Colonic mucosa (tissue), 4 donors: ENCODE measurements at regions not wholly inside any gene's neighbourhood (a gene's known extent, or its start where the extent isn't known, plus 50 kb on each side); places are given as distances from the start of the nearest gene placed in this dataset.

ENCODE experiments used
- DNase-seq: peaks from one replicate; pipeline ENCODE4 v3.0.0-alpha.2; 2020
- H3K27ac ChIP-seq: fragments of 200-600 bp; one replicate; pipeline ENCODE4 v1.8.0; 2021
- H3K27me3 ChIP-seq: fragments of 200-600 bp; one replicate; pipeline ENCODE4 v1.8.0; 2021
- H3K36me3 ChIP-seq: fragments of 200-600 bp; one replicate; pipeline ENCODE4 v1.8.0; 2021
- H3K4me1 ChIP-seq: fragments of 200-600 bp; one replicate; pipeline ENCODE4 v1.8.0; 2021; ENCODE audit warnings: mild to moderate bottlenecking
- H3K4me3 ChIP-seq: fragments of 200-600 bp; one replicate; pipeline ENCODE4 v1.8.0; 2021
- H3K9ac ChIP-seq, 2 donors: one replicate each; pipeline ENCODE4 v1.7.0; 2013; ENCODE audit warnings: control low read depth in 2 of 2, low read depth in 2 of 2, low read length in 2 of 2
- H3K9me3 ChIP-seq: fragments of 200-600 bp; one replicate; pipeline ENCODE4 v1.8.0; 2021
- intact Hi-C: fragments of 100-400 bp; cut with DNase I; formaldehyde crosslinking; loops from one replicate; pipeline ENCODE4 v1.14.1; 2022
- TF ChIP-seq, protein P1 (sequence below): fragments of 200-600 bp; IDR thresholded peaks from one replicate; pipeline ENCODE4 v1.8.0; 2022; ENCODE audit warnings: antibody characterized with exemption, mild to moderate bottlenecking
- donor health status: healthy.
- donor health status: DM: no; HTN: no; CAD: no.
- donor health status: DM: no; HTN: no; CAD: no.

DNA sequence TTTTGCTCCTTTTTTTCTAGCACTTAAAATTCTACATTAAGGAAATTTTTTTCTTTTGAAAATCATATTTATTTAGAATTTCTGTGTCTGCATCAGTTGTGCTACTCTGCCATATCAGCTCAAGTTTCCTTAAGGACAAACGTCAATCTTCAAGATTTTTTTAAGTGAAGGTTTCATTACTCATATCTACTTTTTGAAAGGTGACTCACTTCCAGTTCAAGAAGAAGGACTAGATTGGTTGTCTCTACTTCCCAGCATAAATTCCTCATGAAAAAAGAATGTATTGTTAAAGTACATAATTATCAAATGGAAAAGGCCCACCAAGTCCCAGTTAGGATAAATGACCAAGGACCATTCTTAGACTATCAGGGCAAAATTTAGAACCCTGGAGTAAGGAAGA, 626.5 kb downstream of the DMRTA1 start:
- Histone ChIP-seq H3K9ac (no peak overlapping the region), H3K4me1 (no peaks in the 10 kb centered on the region), H3K36me3 (no peaks in the 10 kb centered on the region), H3K27me3 (no peaks in the 10 kb centered on the region), H3K27ac (no peak overlapping the region), H3K4me3 (no peak overlapping the region), H3K9me3 (no peaks in the 10 kb centered on the region)
- intact Hi-C loops: no loop called here
- TF ChIP-seq, protein P1, sequence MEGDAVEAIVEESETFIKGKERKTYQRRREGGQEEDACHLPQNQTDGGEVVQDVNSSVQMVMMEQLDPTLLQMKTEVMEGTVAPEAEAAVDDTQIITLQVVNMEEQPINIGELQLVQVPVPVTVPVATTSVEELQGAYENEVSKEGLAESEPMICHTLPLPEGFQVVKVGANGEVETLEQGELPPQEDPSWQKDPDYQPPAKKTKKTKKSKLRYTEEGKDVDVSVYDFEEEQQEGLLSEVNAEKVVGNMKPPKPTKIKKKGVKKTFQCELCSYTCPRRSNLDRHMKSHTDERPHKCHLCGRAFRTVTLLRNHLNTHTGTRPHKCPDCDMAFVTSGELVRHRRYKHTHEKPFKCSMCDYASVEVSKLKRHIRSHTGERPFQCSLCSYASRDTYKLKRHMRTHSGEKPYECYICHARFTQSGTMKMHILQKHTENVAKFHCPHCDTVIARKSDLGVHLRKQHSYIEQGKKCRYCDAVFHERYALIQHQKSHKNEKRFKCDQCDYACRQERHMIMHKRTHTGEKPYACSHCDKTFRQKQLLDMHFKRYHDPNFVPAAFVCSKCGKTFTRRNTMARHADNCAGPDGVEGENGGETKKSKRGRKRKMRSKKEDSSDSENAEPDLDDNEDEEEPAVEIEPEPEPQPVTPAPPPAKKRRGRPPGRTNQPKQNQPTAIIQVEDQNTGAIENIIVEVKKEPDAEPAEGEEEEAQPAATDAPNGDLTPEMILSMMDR: no peak
- no peak for DNase-seq

DNA sequence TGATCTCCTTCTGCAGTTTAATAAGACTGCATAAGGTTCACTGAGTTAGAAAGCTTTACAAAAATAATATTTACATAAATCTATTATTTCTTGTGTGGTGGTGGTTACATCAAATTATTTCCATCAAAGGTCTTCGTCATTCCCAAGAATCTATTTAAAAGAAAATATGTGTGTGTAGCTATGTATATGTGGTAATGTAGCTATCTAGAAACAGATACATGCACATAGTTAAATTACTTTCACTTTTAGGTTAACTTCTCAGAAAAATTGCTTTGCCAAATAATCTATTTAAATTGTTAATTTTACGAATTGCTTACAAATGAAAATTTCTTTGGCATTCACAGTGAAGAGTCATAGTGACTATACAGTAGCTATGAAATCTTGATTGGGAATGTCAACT, 633.2 kb downstream of the DMRTA1 start:
- Histone ChIP-seq H3K9me3 (no peaks in the 10 kb centered on the region), H3K27me3 (no peaks in the 10 kb centered on the region), H3K4me1 (no peaks in the 10 kb centered on the region), H3K4me3 (no peak overlapping the region), H3K36me3 (no peaks in the 10 kb centered on the region), H3K27ac (no peak overlapping the region), H3K9ac (no peak overlapping the region)
- no peak for DNase-seq
- intact Hi-C loops: no loop called here
- TF ChIP-seq, protein P1: no peak

DNA sequence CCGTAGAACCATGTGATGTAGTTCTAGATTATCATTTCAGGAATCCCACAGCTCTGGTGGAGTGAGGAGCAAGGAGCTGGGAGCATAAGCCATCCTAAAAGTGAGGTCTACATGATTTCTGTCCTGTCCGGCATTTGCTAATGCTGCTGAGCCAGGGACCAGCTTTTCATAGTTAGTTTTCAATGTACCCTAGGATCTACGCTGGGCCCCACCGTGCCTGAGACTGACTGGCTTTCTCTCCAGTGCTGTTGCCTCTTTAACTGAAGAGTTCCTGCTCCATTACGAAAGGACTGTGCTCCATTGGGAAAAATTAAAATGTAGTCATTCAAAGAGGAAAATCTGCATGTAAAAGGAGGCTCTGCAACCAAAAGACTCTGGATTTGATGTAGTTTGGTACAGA, 634.8 kb downstream of the DMRTA1 start:
- intact Hi-C loops: no loop called here
- Histone ChIP-seq H3K9ac (no peak overlapping the region), H3K4me1 (no peaks in the 10 kb centered on the region), H3K9me3 (no peaks in the 10 kb centered on the region), H3K4me3 (no peak overlapping the region), H3K27me3 (no peaks in the 10 kb centered on the region), H3K36me3 (no peaks in the 10 kb centered on the region), H3K27ac (no peak overlapping the region)
- TF ChIP-seq, protein P1: no peak
- DNase-seq: no peak

DNA sequence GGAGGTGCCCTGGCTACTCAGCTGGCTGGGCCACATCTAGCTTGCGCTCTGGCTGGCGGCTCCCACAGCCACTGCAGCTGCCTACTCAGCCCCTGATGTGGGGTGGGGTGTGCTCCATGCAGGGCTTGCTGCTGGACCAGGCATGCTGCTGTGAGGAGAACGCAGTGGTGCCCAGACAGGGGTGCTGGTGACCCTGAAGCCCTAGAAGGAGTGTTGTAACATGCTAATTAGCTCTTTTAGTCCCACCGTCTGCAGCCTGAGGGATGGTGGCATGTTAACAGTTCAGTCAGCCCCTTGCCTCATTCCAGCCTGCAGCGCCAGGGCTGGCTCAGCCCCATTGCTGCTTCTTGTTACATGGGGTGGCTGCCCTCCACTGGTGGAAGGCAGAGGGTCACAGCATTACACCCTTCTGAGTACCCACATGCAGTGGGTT, 642.3 kb downstream of the DMRTA1 start:
- H3K36me3 ChIP-seq: no peaks in the 10 kb centered on the region
- TF ChIP-seq, protein P1: no peak
- DNase-seq: no peak
- H3K27ac ChIP-seq: no peak overlapping the region
- intact Hi-C loops: no loop called here
- no peaks in the 10 kb centered on the region for H3K27me3 ChIP-seq
- no peaks in the 10 kb centered on the region for H3K9me3 ChIP-seq
- H3K4me1 ChIP-seq: no peaks in the 10 kb centered on the region
- H3K9ac ChIP-seq: no peak overlapping the region
- no peak overlapping the region for H3K4me3 ChIP-seq

DNA sequence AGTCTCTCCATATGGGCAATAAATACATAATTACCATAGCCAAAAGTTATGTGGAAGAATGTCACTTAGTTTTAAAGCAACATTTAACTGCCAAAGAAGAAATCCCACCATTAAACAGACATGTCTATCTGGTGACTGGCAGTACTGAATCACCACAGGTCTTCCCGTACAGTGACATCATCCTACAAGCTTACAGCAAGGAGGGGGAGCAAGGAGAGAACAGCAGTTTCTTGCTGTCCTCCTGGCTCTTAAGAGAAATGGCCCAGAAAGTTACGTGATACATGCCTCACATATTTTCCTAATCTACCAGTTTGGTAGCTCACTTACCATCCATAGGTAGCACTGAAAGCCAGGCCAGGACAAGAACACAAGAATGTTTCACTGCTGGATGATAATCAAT, 671.0 kb downstream of the DMRTA1 start:
- Histone ChIP-seq H3K9me3 (no peaks in the 10 kb centered on the region), H3K4me1 (no peaks in the 10 kb centered on the region), H3K4me3 (no peak overlapping the region), H3K27ac (no peak overlapping the region), H3K27me3 (no peaks in the 10 kb centered on the region), H3K9ac (no peak overlapping the region), H3K36me3 (no peaks in the 10 kb centered on the region)
- TF ChIP-seq, protein P1: no peak
- no peak for DNase-seq
- intact Hi-C loops: no loop called here

DNA sequence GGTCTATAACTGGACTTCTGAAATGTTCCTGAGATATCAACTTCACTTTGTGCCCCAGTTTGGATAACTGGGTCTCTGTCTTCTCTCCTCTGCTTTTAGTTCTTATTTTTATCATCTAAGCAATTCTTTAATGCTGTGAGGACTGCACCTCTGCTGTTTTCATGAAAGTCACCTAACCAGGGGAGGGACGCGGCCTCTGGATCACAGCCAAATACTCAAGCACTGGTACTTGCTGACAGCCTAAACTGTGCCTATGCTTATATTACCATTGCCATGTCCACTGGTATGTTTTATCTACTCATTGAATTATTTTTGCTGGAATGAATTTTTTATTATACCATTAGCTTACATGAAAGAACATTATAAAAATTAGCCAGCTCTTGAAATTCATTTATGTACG, 674.0 kb downstream of the DMRTA1 start:
- intact Hi-C loops: loop anchor here (5.0 kb wide), 1 partner anchor 372 kb away; no protein-coding TSS in a partner anchor
- Histone ChIP-seq H3K27ac (no peak overlapping the region), H3K27me3 (no peaks in the 10 kb centered on the region), H3K36me3 (no peaks in the 10 kb centered on the region), H3K9ac (no peak overlapping the region), H3K4me1 (no peaks in the 10 kb centered on the region), H3K4me3 (no peak overlapping the region), H3K9me3 (no peaks in the 10 kb centered on the region)
- TF ChIP-seq, protein P1: no peak
- no peak for DNase-seq
